ENCODE measurements at regions not wholly inside any gene's neighbourhood (a gene's known extent, or its start where the extent isn't known, plus 50 kb on each side); places are given as distances from the start of the nearest gene placed in this dataset.

DNA sequence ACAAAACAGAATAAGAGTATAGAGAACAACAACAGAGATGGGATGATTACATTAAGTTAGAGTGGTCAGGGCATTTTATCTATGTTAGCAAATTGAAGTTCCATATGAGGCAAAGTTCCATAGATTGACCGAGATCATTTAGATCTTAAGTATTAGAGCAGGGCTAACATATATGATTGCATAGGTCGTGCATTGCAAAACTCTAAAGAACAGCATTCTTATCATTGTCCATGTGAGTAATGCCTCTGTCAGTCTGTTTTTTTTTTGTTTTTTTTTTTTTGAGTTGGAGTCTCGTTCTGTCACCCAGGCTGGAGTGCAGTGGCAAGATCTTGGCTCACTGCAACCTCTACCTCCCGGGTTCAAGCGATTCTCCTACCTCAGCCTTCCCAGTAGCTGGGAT is 341.7 kb upstream of the KCNH8 start:
- H3K23ac ChIP-seq (ENCODE audit: low read depth, low read length, poor library complexity) = no peak overlapping the region
- no peak overlapping the region for H3K9ac ChIP-seq (ENCODE audit: low read depth, low read length, poor library complexity)
- no peak for DNase-seq (ENCODE audit: low spot score)
- H4K91ac ChIP-seq (ENCODE audit: low read depth, low read length, poor library complexity) = no peak overlapping the region
- H2AK5ac ChIP-seq (ENCODE audit: low read depth, low read length) = no peak overlapping the region
- H3K4me2 ChIP-seq (ENCODE audit: insufficient read depth, low read length, poor library complexity, severe bottlenecking) = no peak overlapping the region
- H3K14ac ChIP-seq (ENCODE audit: low read length) = no peak overlapping the region
- H2BK15ac ChIP-seq (ENCODE audit: low read length) = no peak overlapping the region
- H3K9me3 ChIP-seq (replicated peaks in 1 of 2; ENCODE audit: control insufficient read depth in 2 of 2, insufficient read depth in 1 of 2, low read depth in 1 of 2, low read length in 2 of 2) = no peaks in the 10 kb centered on the region
- no peak overlapping the region for H2BK120ac ChIP-seq (ENCODE audit: low read depth, low read length)
- no peaks in the 10 kb centered on the region for H3K79me1 ChIP-seq (ENCODE audit: low read depth, low read length)
- H2BK5ac ChIP-seq (ENCODE audit: low read length) = no peak overlapping the region
- WGBS, 2 donors (ENCODE audit: extremely low coverage in 2 of 2, insufficient read length in 2 of 2, insufficient replicate concordance in 1 of 2) = no CpG with 5 or more reads among the region's 5 CpGs
- no peak overlapping the region for H2AFZ ChIP-seq (ENCODE audit: low read length)
- no peaks in the 10 kb centered on the region for H3K4me1 ChIP-seq (ENCODE audit: control insufficient read depth in 2 of 2, insufficient read depth in 1 of 2, low read depth in 1 of 2, low read length in 2 of 2)
- H3K18ac ChIP-seq (ENCODE audit: low read length) = no peak overlapping the region
- no peak overlapping the region for H3K4me3 ChIP-seq (ENCODE audit: low read length in 2 of 2)
- no peaks in the 10 kb centered on the region for H3K27me3 ChIP-seq (ENCODE audit: control insufficient read depth in 3 of 3, insufficient read depth in 3 of 3, low read depth in 1 of 3, low read length in 3 of 3)
- H3K4ac ChIP-seq (ENCODE audit: low read length) = no peak overlapping the region
- H2BK12ac ChIP-seq (ENCODE audit: low read length) = no peak overlapping the region
- no peaks in the 10 kb centered on the region for H3K36me3 ChIP-seq (replicated peaks in 1 of 2; ENCODE audit: control insufficient read depth in 2 of 2, insufficient read depth in 2 of 2, low read length in 2 of 2)
- no peak overlapping the region for H3K27ac ChIP-seq (replicated peaks; ENCODE audit: low read length)
- no peak overlapping the region for H4K8ac ChIP-seq (ENCODE audit: low read depth, low read length)

DNA sequence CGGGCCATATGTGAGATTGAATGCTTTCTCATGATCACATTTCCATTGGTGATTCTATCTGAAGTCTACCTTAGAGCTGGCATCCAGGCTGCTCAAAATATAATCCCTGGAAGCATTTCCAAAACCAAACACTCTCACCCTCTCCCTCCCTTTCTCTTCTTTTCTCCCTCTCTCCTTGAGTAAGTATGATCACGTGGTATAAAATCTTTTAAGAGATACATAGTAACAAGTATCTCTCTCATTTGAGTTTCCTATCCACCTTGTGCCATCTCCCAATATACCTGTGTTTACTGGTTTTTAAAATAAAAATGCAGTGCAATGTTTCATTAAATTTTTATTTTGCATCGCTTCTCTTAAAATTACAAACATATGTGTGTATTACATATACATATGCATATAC is 350.9 kb upstream of the KCNH8 start:
- Histone ChIP-seq H3K4me3 (ENCODE audit: low read length in 2 of 2) (no peak overlapping the region), H4K8ac (ENCODE audit: low read depth, low read length) (no peak overlapping the region), H3K4ac (ENCODE audit: low read length) (no peak overlapping the region), H2BK120ac (ENCODE audit: low read depth, low read length) (no peak overlapping the region), H4K91ac (ENCODE audit: low read depth, low read length, poor library complexity) (no peak overlapping the region), H2AK5ac (ENCODE audit: low read depth, low read length) (no peak overlapping the region), H2AFZ (ENCODE audit: low read length) (no peak overlapping the region), H2BK12ac (ENCODE audit: low read length) (no peak overlapping the region), H3K9ac (ENCODE audit: low read depth, low read length, poor library complexity) (no peak overlapping the region), H3K27me3 (ENCODE audit: control insufficient read depth in 3 of 3, insufficient read depth in 3 of 3, low read depth in 1 of 3, low read length in 3 of 3) (no peaks in the 10 kb centered on the region), H3K23ac (ENCODE audit: low read depth, low read length, poor library complexity) (no peak overlapping the region), H3K18ac (ENCODE audit: low read length) (no peak overlapping the region), H3K27ac (replicated peaks; ENCODE audit: low read length) (no peak overlapping the region), H3K4me1 (ENCODE audit: control insufficient read depth in 2 of 2, insufficient read depth in 1 of 2, low read depth in 1 of 2, low read length in 2 of 2) (no peaks in the 10 kb centered on the region), H2BK15ac (ENCODE audit: low read length) (no peak overlapping the region), H3K14ac (ENCODE audit: low read length) (no peak overlapping the region), H3K9me3 (replicated peaks in 1 of 2; ENCODE audit: control insufficient read depth in 2 of 2, insufficient read depth in 1 of 2, low read depth in 1 of 2, low read length in 2 of 2) (no peaks in the 10 kb centered on the region), H3K36me3 (replicated peaks in 1 of 2; ENCODE audit: control insufficient read depth in 2 of 2, insufficient read depth in 2 of 2, low read length in 2 of 2) (no peaks in the 10 kb centered on the region), H3K4me2 (ENCODE audit: insufficient read depth, low read length, poor library complexity, severe bottlenecking) (no peak overlapping the region), H2BK5ac (ENCODE audit: low read length) (no peak overlapping the region), H3K79me1 (ENCODE audit: low read depth, low read length) (no peaks in the 10 kb centered on the region)
- DNase-seq (ENCODE audit: low spot score) = no peak
- no CpG with 5 or more reads among the region's 3 CpGs for WGBS, 2 donors (ENCODE audit: extremely low coverage in 2 of 2, insufficient read length in 2 of 2, insufficient replicate concordance in 1 of 2)

DNA sequence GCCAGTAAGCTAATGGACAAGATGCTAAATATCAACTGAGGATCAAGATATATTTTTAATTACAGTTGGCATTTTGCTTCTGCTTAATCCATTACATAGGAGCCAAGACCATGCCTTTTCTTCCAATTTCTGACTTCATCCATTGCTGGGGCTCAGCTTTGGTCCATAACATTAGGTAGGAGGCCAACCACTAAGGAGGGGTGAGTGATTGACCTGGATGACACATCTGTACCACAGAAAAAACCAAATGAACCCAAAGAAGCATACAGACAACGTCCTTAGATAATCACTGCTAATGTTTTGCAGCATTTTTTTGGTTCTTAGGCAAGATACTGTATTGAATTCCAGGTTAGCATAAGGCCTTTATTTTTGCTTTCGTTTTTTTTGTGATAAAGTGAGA is 353.2 kb upstream of the KCNH8 start:
- Histone ChIP-seq H2AFZ (ENCODE audit: low read length) (no peak overlapping the region), H2BK15ac (ENCODE audit: low read length) (no peak overlapping the region), H3K4me2 (ENCODE audit: insufficient read depth, low read length, poor library complexity, severe bottlenecking) (no peak overlapping the region), H3K36me3 (replicated peaks in 1 of 2; ENCODE audit: control insufficient read depth in 2 of 2, insufficient read depth in 2 of 2, low read length in 2 of 2) (no peaks in the 10 kb centered on the region), H3K4me1 (ENCODE audit: control insufficient read depth in 2 of 2, insufficient read depth in 1 of 2, low read depth in 1 of 2, low read length in 2 of 2) (no peaks in the 10 kb centered on the region), H3K79me1 (ENCODE audit: low read depth, low read length) (no peaks in the 10 kb centered on the region), H4K8ac (ENCODE audit: low read depth, low read length) (no peak overlapping the region), H3K27me3 (ENCODE audit: control insufficient read depth in 3 of 3, insufficient read depth in 3 of 3, low read depth in 1 of 3, low read length in 3 of 3) (no peaks in the 10 kb centered on the region), H4K91ac (ENCODE audit: low read depth, low read length, poor library complexity) (no peak overlapping the region), H2BK5ac (ENCODE audit: low read length) (no peak overlapping the region), H3K18ac (ENCODE audit: low read length) (no peak overlapping the region), H3K14ac (ENCODE audit: low read length) (no peak overlapping the region), H2BK120ac (ENCODE audit: low read depth, low read length) (no peak overlapping the region), H3K9me3 (replicated peaks in 1 of 2; ENCODE audit: control insufficient read depth in 2 of 2, insufficient read depth in 1 of 2, low read depth in 1 of 2, low read length in 2 of 2) (no peaks in the 10 kb centered on the region), H3K4me3 (ENCODE audit: low read length in 2 of 2) (no peak overlapping the region), H3K27ac (replicated peaks; ENCODE audit: low read length) (no peak overlapping the region), H3K9ac (ENCODE audit: low read depth, low read length, poor library complexity) (no peak overlapping the region), H2AK5ac (ENCODE audit: low read depth, low read length) (no peak overlapping the region), H2BK12ac (ENCODE audit: low read length) (no peak overlapping the region), H3K23ac (ENCODE audit: low read depth, low read length, poor library complexity) (no peak overlapping the region), H3K4ac (ENCODE audit: low read length) (no peak overlapping the region)
- WGBS, 2 donors (ENCODE audit: extremely low coverage in 2 of 2, insufficient read length in 2 of 2, insufficient replicate concordance in 1 of 2) = no CpG with 5 or more reads among the region's 2 CpGs
- no peak for DNase-seq (ENCODE audit: low spot score)

DNA sequence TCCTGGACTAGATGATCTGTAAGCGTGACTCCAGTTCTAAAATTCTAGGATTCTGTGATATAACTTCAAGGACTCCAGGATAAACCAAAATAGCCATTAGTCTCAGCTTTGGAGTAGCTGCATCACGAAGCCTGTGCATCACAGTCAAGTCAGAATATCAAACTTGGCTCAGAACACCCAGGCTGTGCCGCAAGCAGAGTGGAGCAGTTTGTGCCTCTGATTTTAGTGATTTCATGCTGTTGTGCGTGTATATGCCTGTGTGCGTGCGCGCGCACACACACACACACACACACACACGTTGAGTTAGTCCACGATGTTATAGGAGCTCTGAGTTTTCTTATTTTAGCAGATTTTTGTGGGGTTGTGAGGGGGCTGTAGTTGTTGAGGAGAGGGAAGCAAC is 356.6 kb upstream of the KCNH8 start:
- no CpG with 5 or more reads among the region's 10 CpGs for WGBS, 2 donors (ENCODE audit: extremely low coverage in 2 of 2, insufficient read length in 2 of 2, insufficient replicate concordance in 1 of 2)
- Histone ChIP-seq H2AFZ (ENCODE audit: low read length) (no peak overlapping the region), H2AK5ac (ENCODE audit: low read depth, low read length) (no peak overlapping the region), H3K79me1 (ENCODE audit: low read depth, low read length) (no peaks in the 10 kb centered on the region), H3K9ac (ENCODE audit: low read depth, low read length, poor library complexity) (no peak overlapping the region), H3K27ac (replicated peaks; ENCODE audit: low read length) (no peak overlapping the region), H3K14ac (ENCODE audit: low read length) (no peak overlapping the region), H2BK15ac (ENCODE audit: low read length) (no peak overlapping the region), H3K27me3 (ENCODE audit: control insufficient read depth in 3 of 3, insufficient read depth in 3 of 3, low read depth in 1 of 3, low read length in 3 of 3) (no peaks in the 10 kb centered on the region), H2BK12ac (ENCODE audit: low read length) (no peak overlapping the region), H2BK120ac (ENCODE audit: low read depth, low read length) (no peak overlapping the region), H2BK5ac (ENCODE audit: low read length) (no peak overlapping the region), H3K4me3 (ENCODE audit: low read length in 2 of 2) (peak overlapping the region in 1 of 2 donors; percentile 14), H4K91ac (ENCODE audit: low read depth, low read length, poor library complexity) (no peak overlapping the region), H3K18ac (ENCODE audit: low read length) (no peak overlapping the region), H3K36me3 (replicated peaks in 1 of 2; ENCODE audit: control insufficient read depth in 2 of 2, insufficient read depth in 2 of 2, low read length in 2 of 2) (no peaks in the 10 kb centered on the region), H3K4ac (ENCODE audit: low read length) (no peak overlapping the region), H3K9me3 (replicated peaks in 1 of 2; ENCODE audit: control insufficient read depth in 2 of 2, insufficient read depth in 1 of 2, low read depth in 1 of 2, low read length in 2 of 2) (no peaks in the 10 kb centered on the region), H4K8ac (ENCODE audit: low read depth, low read length) (no peak overlapping the region), H3K4me2 (ENCODE audit: insufficient read depth, low read length, poor library complexity, severe bottlenecking) (no peak overlapping the region), H3K4me1 (ENCODE audit: control insufficient read depth in 2 of 2, insufficient read depth in 1 of 2, low read depth in 1 of 2, low read length in 2 of 2) (no peaks in the 10 kb centered on the region), H3K23ac (ENCODE audit: low read depth, low read length, poor library complexity) (no peak overlapping the region)
- DNase-seq (ENCODE audit: low spot score) = no peak

Measured in neuronal stem cell (in vitro differentiated cells).